GM20000 (cell line): ENCODE measurements at regions not wholly inside any gene's neighbourhood (a gene's known extent, or its start where the extent isn't known, plus 50 kb on each side); places are given as distances from the start of the nearest gene placed in this dataset.

ENCODE experiments used
- DNase-seq: peaks from one replicate; pipeline ENCODE4 v3.0.0; 2012; ENCODE audit warnings: low spot score
- CTCF ChIP-seq: IDR thresholded peaks from 2 replicates; pipeline ENCODE4 v1.5.1; 2012; ENCODE audit warnings: mild to moderate bottlenecking, control low read depth; ENCODE audit errors: extremely low read depth, missing control alignments

- no peak for TF ChIP-seq CTCF
- no peak for DNase-seq
These were observed 115.1 kb downstream of the RNASET2 start for GRCh38 chr6:166841216-166841615.

GRCh38 chr6:166839569-166839968, 116.8 kb downstream of the RNASET2 start:
- DNase-seq = no peak
- TF ChIP-seq CTCF = no peak

DNA sequence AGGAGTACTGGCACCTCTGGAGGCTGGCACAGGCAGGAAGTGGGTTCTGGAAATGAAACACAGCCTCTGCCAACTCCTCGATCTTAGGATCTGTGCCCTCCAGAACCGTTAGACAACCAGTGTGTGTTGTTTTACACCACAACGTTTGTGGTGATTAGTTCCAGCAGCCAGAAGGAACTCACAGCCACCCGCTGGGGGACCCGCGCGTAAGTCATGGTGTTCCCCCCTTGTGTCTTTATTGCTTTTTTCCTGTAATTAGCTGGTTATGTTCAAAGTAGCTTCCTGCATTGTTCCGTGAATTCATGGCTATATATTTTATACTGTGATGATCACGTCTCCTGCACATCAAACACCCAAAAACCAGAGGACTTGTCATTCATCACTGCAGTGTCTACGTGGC, 117.4 kb downstream of the RNASET2 start:
- no peak for TF ChIP-seq CTCF

DNA sequence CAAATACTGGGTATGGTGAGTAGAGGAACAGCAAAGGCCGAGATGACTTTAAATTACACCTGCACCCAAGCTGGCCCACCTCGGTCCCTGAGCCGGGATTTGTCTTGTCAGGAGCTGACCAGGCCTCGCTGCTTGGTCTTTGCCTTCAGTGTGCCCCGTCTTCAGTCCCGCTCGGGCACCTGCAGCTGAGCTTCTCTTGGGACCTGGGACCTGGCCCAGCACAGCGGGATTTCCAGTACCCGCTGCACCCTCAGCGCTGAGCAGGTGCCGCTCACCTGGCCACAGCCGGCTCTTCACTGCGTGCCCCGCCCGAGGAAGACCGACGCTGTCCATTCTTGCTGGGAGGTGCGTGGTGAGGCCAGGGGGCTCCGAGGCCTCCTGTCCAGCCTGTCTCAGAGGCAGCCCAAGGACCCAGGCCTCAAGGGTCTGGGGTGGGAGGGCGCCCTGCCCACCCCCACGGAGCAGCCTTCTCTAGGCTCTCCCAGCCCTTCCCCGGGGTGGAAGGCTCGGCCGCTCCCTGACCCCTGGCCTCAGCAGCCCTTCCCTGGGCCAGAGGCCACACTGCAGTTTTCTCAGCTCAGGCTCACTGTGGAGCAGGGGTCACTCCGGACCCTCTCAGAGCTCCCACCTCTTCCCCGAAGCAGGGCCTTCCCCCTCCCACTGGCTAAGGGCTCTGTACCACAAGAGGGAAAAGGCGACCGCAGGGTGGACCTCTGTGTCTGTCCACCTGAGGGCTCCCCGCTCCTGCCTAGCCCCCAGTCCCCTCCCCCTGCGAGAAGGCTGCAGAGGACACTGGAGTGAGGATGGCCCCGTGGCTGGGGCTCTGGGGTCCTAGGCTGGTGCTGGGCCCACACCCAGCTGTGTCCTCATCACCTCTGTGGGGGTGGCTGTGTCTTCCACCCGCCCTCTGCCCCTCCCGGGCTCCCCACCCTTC, 119.3 kb downstream of the RNASET2 start:
- no peak for TF ChIP-seq CTCF
- no peak for DNase-seq

More for the DNA sequence above, 117.4 kb downstream of the RNASET2 start:
- no peak for DNase-seq

GRCh38 chr6:166834049-166834448, 122.3 kb downstream of the RNASET2 start:
- DNase-seq = no peak
- no peak for TF ChIP-seq CTCF

GRCh38 chr6:166830891-166831363, 125.4 kb downstream of the RNASET2 start:
- no peak for DNase-seq
- TF ChIP-seq CTCF = no peak

GRCh38 chr6:166830185-166830890, 126.0 kb downstream of the RNASET2 start:
- DNase-seq = peak; percentile 81
- TF ChIP-seq CTCF = no peak
